OCI-LY1 (cell line): ENCODE measurements at regions not wholly inside any gene's neighbourhood (a gene's known extent, or its start where the extent isn't known, plus 50 kb on each side); places are given as distances from the start of the nearest gene placed in this dataset.

Experiments
- H2AFZ ChIP-seq: fragments of 200-600 bp; sonication (generic), shearing (Covaris generic); 2 replicates; pipeline ENCODE4 v1.6.0; 2014; ENCODE audit warnings: antibody characterized with exemption, mild to moderate bottlenecking, low read length
- H3F3A ChIP-seq: fragments of 200-600 bp; sonication (generic), shearing (Covaris generic); 2 replicates; pipeline ENCODE4 v1.6.0; 2014; ENCODE audit warnings: mild to moderate bottlenecking, antibody characterized with exemption, low read length, moderate library complexity; ENCODE audit not compliant: insufficient read depth
- H3K27ac ChIP-seq: fragments of 200-600 bp; sonication (generic); 2 replicates; pipeline ENCODE4 v1.5.1; 2014; ENCODE audit warnings: low read length, mixed run types, mild to moderate bottlenecking, low read depth; ENCODE audit not compliant: poor library complexity, severe bottlenecking
- H3K27me3 ChIP-seq: fragments of 200-600 bp; sonication (generic); 2 replicates; pipeline ENCODE4 v1.6.0; 2014; ENCODE audit warnings: antibody characterized with exemption, mild to moderate bottlenecking, low read length, moderate library complexity; ENCODE audit not compliant: insufficient read depth
- H3K36me3 ChIP-seq: fragments of 200-600 bp; sonication (generic); 2 replicates; pipeline ENCODE4 v1.6.1; 2014; ENCODE audit warnings: mild to moderate bottlenecking, antibody characterized with exemption, low read length, moderate library complexity, mixed read lengths; ENCODE audit not compliant: insufficient read depth
- H3K4me1 ChIP-seq: fragments of 200-600 bp; sonication (generic); 2 replicates; pipeline ENCODE4 v1.5.1; 2014; ENCODE audit warnings: mild to moderate bottlenecking, low read length, moderate library complexity; ENCODE audit not compliant: insufficient read depth, severe bottlenecking
- H3K4me2 ChIP-seq: fragments of 200-600 bp; sonication (generic), shearing (Covaris generic); 2 replicates; pipeline ENCODE4 v1.6.1; 2014; ENCODE audit warnings: low read length
- H3K4me3 ChIP-seq: fragments of 200-600 bp; sonication (generic); 2 replicates; pipeline ENCODE4 v1.5.1; 2014; ENCODE audit warnings: low read length, low read depth, mild to moderate bottlenecking, mixed read lengths; ENCODE audit not compliant: poor library complexity, severe bottlenecking
- H3K79me2 ChIP-seq: fragments of 200-600 bp; shearing (Covaris generic); 2 replicates; pipeline ENCODE4 v1.6.1; 2016; ENCODE audit warnings: mixed run types, low read length, mixed read lengths; ENCODE audit not compliant: insufficient read depth
- H3K9ac ChIP-seq: fragments of 200-600 bp; sonication (generic), shearing (Covaris generic); 2 replicates; pipeline ENCODE4 v1.6.1; 2014; ENCODE audit warnings: mild to moderate bottlenecking, low read length, mixed read lengths
- H3K9me2 ChIP-seq: fragments of 200-600 bp; sonication (generic), shearing (Covaris generic); 2 replicates; pipeline ENCODE4 v1.6.1; 2014; ENCODE audit warnings: low read depth, mild to moderate bottlenecking, low read length, mixed read lengths
- H3K9me3 ChIP-seq: fragments of 200-600 bp; shearing (Covaris generic); 2 replicates; pipeline ENCODE4 v1.6.1; 2014; ENCODE audit warnings: low read length, mixed read lengths
- H4K20me1 ChIP-seq: fragments of 200-600 bp; sonication (generic), shearing (Covaris generic); 2 replicates; pipeline ENCODE4 v1.6.0; 2016; ENCODE audit warnings: mild to moderate bottlenecking, low read length; ENCODE audit not compliant: insufficient read depth
- CTCF ChIP-seq: fragments of 200-600 bp; sonication (generic), shearing (Covaris generic); IDR thresholded peaks from 2 replicates; pipeline ENCODE4 v1.5.1; 2017; ENCODE audit warnings: mild to moderate bottlenecking, antibody characterized with exemption, low read length, moderate library complexity, mixed read lengths
- EZH2 ChIP-seq: fragments of 200-600 bp; sonication (generic), shearing (Covaris generic); IDR thresholded peaks from 2 replicates; pipeline ENCODE4 v1.8.0; 2017; ENCODE audit warnings: borderline replicate concordance, mixed run types, mild to moderate bottlenecking, antibody characterized with exemption, low read length, moderate library complexity, mixed read lengths

- Histone ChIP-seq H3K9me2 (no peaks in the 10 kb centered on the region), H3K4me2 (no peak overlapping the region), H3K9me3 (no peaks in the 10 kb centered on the region), H3F3A (no peaks in the 10 kb centered on the region), H3K4me1 (no peaks in the 10 kb centered on the region), H3K9ac (no peak overlapping the region), H2AFZ (no peak overlapping the region), H4K20me1 (no peaks in the 10 kb centered on the region), H3K27ac (no peak overlapping the region), H3K27me3 (no peaks in the 10 kb centered on the region), H3K36me3 (no peaks in the 10 kb centered on the region), H3K79me2 (no peaks in the 10 kb centered on the region), H3K4me3 (no peak overlapping the region)
- TF ChIP-seq EZH2 (no peak), CTCF (no peak)
Measured at GRCh38 chr6:14824484-14825275, 421.2 kb upstream of the JARID2 start.

GRCh38 chr6:14826456-14826855 is 419.4 kb upstream of the JARID2 start:
- H3K4me3 ChIP-seq: no peak overlapping the region
- H3K4me2 ChIP-seq: no peak overlapping the region
- TF ChIP-seq CTCF (no peak), EZH2 (no peak)
- H3K79me2 ChIP-seq: no peaks in the 10 kb centered on the region
- H3K9ac ChIP-seq: no peak overlapping the region
- H3K36me3 ChIP-seq: no peaks in the 10 kb centered on the region
- no peak overlapping the region for H2AFZ ChIP-seq
- no peaks in the 10 kb centered on the region for H3K9me2 ChIP-seq
- no peaks in the 10 kb centered on the region for H3K9me3 ChIP-seq
- no peaks in the 10 kb centered on the region for H3F3A ChIP-seq
- H3K27ac ChIP-seq: no peak overlapping the region
- no peaks in the 10 kb centered on the region for H4K20me1 ChIP-seq
- no peaks in the 10 kb centered on the region for H3K27me3 ChIP-seq
- H3K4me1 ChIP-seq: no peaks in the 10 kb centered on the region

GRCh38 chr6:14827354-14827753 is 418.5 kb upstream of the JARID2 start:
- no peaks in the 10 kb centered on the region for H3K9me2 ChIP-seq
- no peak overlapping the region for H3K4me2 ChIP-seq
- H2AFZ ChIP-seq: no peak overlapping the region
- H3K79me2 ChIP-seq: no peaks in the 10 kb centered on the region
- H4K20me1 ChIP-seq: no peaks in the 10 kb centered on the region
- no peak overlapping the region for H3K4me3 ChIP-seq
- TF ChIP-seq EZH2 (no peak), CTCF (no peak)
- H3K36me3 ChIP-seq: no peaks in the 10 kb centered on the region
- H3K9me3 ChIP-seq: no peaks in the 10 kb centered on the region
- H3K9ac ChIP-seq: no peak overlapping the region
- no peaks in the 10 kb centered on the region for H3K27me3 ChIP-seq
- H3K4me1 ChIP-seq: no peaks in the 10 kb centered on the region
- H3K27ac ChIP-seq: no peak overlapping the region
- no peaks in the 10 kb centered on the region for H3F3A ChIP-seq
